ENCODE measurements at regions not wholly inside any gene's neighbourhood (a gene's known extent, or its start where the extent isn't known, plus 50 kb on each side); places are given as distances from the start of the nearest gene placed in this dataset.

DNA sequence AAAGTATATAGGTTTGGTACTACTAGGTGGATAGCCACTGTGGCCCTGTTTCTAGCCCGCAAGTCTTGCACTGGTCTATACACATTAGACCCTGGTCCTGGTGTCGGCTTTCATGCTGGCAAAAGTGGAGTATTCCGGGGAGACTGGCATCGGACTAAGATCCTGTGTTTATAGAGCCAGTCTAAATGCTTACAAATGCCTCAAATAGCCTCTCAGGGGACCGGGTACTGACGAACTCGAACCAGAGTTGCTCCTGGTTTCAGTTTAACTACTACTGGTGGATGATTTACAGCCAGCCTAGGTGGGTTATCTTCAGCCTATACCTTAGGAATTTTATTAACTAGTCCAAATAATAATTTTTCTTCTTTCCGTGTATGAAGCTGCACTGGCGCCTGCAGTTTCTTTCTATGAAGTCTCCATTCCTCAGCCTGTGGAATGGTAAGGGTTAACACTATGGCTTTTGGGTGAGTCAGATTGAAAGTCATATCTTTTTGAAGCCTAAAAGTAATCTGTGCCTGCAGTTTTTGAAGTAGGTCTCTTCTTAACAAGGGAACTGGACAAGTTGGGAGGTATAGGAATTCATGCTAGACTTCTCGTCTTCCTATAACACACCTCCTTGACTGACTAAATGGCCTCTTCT lies 51.3 kb downstream of the OR10H4 start:
- no peak for DNase-seq

DNA sequence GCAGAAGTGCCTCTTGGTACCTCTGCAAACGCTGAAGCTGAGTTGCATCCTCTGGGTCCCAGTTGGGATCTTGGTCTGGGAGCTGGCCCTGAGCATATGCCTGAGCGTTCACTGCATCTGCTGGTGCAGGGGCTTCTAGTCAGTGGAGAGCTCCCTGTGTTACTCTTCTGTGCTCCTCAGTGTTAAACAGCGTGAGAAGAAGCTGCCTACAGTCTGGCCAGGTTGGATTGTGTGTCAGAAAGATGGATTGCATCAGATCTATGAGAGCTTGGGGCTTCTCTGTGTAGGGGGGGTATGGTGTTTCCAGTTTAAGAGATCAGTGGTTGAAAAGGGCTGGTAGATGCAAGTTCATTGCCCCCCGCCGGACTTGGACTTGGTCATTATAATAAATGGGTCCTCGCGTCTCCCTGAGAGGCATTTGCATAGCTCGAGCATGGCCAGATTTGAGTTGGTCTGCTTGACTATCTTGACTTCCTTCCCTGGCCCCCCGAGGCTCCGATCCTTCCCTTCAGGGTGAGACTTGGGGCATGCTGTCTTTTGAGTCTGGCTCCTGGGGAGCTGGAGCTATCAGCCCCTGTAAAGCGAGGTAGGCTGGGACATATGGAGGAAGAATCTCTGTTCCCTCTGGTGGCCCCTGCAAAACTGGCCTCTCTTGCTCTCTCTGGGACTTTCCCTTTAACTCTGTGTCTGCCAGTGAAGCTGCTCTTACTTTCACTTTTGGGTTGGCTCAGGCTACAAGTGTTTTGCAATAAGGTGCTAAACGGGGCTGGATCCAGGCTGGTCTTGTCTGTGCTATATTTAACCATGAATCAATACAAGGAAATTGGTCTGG lies 52.9 kb downstream of the OR10H4 start:
- no peak for DNase-seq

DNA sequence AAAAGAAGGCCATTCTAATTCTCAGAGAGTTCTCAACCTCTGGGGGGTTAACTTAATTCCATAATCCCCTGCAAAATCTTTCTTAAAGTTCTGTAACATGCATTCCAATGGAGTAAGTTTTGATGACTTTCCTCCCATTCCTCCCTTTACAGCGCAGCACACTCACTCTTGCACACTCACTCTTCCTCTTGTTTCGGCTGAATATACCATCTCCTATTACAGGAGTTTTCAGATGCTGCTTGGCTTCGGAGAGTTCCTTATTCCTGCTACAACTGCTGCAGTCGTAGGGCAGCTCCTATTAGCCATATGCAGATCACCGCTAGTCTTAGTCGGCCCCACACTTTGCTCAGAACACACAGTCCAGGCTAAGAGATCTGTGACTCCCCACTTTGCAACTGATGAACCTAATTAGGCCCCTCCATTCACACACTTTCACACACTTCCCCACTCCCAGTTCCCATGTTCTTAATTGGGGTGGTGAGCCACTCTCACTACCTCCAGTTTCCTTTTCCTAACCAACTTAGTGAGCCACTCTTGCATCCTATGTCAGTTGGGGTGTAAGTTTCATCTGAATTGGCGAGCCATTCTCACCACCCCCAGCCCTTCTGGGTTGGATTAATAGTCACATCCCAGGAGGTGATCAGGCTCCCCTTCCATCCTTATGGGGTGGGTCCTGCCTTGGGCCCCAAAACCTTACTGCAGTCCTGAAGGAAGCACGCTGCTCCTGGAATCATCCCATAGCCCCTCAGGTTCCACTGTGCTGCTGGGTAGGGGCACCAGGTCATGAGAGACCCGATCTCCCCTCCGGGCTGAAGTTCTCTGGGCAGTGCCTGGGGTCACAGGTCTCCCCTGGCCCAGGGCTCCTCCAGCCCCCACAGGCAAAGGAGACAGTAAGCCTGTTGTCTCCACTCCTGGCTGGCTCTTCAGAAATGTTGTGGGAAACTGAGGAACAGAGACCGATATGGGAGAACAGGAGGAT lies 53.9 kb downstream of the OR10H4 start:
- no peak for DNase-seq

DNA sequence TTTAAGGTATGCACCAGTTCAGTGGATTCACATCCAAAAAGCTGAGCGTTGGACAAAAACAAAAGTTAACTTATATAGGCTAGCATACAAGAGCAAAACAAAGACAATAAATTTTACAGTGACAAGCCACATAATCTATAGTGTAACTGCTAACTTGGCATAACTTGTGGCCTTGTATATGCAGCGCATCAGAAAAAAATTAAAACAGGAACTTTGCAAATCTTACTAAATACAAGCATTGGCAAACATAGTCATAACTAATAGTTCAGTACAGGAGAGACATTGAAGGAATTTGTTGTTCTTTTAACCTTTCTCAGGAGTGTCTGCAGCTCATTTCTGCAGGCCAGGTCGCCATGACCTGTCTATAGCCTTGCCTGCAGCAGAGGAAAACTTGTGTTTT lies 54.6 kb downstream of the OR10H4 start:
- DNase-seq, result no peak

DNA sequence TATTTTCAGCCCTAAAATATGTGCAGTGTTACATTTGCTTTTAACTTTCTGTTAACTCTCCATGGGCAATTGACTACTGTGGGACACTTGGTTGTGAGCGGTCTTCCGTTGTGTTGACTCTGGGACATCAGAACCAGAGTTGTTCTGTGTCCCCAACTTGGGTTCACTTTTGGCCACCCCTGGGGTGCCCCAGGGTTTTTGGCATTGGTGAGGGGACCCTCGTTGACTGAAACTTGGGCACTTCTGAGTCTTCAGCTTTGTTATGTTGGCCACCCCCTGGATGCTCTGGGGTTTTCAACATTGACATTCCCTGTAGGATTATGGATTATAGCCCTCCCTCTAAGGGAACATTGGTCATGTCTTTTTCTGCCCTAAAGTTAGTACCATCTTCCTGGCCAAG lies 57.1 kb downstream of the OR10H4 start:
- DNase-seq, result no peak

DNA sequence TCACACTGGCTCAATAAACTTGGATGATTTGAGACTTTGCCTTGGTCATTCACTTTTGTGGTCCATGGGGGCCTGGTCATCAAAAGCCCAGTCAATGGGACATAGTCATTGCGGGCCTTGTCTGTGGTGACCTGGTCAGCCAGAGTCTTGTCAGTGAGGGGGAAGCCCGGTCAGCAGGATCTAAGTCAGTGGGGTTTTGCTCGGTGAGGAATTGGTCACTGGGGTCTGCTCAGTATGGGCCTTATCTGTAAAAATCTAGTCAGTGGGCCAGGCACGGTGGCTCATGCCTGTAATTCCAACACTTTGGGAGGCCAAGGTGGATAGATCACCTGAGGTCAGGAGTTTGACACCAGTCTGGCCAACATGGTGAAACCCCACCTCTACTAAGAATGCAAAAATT lies 63.7 kb upstream of the TPM4 start:
- DNase-seq, result no peak

DNA sequence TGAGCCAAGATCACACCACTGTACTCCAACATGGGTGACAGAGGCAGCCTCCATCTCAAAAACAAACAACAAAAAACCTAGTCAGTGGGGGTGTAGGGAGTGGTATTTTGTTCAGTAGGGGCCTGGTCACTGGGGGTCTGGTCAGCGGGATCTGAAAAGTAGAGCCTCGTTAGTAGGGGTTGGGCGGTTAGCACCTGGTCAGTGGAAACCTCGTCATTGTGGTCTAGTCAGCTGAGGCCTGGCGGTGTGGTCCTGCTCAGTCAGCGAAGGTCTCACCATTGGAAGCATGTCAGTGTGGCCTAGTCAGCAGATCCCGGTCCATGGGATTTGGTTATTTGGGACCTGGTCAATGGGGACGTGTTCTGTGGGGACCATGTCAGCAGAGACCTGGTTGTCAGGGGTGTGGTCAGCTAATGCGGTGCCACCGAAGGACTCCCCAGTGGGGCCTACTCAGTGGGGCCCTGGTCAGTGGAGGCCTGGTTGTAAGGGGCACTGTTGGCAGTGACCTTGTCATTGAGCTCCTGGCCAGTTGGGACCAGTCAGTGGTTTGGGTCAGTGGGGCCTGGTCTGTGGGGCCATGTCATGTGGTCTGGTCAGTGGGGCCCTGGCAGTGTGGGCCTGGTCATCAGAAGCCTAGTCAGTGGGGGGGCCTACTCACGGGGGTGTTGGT lies 63.0 kb upstream of the TPM4 start:
- no peak for DNase-seq

DNA sequence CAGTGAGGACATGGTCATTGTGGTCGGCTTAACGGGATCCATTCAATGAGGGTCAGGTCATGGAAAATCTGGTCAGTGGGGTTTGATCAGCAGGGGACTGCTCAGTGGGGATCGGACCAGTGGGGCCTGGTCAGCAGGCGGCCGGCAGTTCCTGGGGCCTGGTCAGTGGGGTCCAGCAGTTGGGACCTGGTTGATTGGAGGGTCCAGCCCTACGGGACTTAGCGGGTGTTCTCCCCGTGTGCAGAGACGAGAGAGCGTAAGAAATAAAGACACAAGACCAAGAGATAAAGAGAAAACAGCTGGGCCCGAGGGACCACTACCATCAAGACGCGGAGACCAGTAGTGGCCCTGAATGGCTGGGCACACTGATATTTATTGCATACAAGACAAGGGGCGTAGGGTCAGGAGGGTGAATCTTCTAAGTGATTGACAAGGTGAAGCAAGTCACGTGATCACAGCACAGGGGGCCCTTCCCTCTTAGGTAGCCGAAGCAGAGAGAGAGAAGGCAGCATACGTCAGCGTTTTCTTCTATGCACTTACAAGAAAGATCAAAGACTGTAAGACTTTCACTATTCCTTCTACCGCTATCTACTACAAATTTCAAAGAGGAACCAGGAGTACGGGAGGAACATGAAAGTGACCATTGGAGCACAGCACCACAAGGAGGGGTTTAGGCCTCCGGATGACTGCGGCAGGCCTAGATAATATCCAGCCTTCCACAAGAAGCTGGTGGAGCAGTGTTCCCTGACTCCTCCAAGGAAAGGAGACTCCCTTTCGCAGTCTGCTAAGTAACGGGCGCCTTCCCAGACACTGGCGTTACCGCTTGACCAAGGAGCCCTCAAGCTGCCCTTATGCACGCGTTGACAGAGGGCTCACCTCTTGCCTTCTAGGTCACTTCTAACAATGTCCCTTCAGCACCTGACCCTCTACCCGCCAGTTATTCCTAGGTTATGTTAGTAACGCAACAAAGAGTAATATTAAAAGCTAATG lies 62.1 kb upstream of the TPM4 start:
- no peak for DNase-seq

DNA sequence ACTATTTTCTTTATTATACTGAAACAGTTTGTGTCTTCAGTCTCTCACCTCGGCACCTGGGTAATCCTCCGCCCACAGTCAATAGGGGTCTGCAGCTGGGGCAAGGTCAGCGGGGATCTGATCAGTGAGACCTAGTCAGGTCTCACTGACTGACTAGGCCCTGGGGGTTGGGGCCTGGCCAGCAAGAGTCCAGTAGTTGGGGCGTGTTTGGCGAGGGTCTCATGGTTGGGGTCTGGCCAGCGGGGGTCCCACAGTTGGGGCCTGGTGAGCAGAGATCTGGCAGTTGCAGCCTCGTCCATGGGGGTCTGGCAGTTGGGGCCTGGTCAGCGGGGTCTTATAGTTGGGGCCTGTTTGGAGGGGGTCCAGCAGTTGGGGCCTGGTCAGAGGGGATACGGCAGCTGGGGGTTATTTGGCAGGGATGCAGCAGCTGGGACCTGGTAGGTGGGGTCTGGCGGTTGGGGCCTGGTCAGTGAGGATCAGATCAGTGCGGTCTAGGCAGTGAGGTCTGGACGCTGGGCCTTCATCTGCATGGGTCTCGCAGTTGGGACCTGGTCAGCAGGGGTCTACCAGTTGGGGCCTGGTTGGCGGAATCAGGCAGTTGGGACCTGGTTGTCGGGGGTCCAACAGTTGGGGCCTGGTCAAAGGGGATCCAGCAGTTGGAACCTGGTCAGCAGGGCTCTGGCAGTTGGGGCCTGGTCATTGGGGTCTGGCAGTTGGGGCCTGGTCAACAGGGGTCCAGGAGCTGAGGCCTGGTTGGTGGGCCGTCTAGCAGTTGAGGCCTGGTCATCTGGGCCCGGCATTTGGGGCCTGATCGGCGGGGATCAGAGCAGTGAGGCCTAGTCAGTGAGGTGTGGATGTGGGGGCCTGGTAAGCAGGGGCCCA lies 61.1 kb upstream of the TPM4 start:
- DNase-seq, result no peak

DNA sequence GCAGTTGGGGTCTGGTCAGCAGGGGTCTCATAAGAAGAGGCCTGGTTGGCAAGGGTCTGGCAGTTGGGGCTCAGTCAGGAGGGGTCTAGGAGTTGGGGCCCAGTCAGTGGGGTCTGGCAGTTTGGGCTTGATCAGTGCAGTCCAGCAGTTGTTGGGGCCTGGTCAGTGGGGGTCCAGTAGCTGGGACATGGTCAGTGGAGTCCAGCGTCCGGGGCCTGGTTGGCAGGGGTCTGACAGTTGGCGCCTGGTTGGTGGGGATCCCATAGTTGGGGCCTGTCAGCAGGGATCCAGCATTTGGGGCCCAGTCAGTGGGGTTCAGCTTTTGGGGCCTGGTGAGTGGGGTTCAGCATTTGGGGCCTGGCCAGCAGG lies 60.5 kb upstream of the TPM4 start:
- peak; percentile 3 for DNase-seq

DNA sequence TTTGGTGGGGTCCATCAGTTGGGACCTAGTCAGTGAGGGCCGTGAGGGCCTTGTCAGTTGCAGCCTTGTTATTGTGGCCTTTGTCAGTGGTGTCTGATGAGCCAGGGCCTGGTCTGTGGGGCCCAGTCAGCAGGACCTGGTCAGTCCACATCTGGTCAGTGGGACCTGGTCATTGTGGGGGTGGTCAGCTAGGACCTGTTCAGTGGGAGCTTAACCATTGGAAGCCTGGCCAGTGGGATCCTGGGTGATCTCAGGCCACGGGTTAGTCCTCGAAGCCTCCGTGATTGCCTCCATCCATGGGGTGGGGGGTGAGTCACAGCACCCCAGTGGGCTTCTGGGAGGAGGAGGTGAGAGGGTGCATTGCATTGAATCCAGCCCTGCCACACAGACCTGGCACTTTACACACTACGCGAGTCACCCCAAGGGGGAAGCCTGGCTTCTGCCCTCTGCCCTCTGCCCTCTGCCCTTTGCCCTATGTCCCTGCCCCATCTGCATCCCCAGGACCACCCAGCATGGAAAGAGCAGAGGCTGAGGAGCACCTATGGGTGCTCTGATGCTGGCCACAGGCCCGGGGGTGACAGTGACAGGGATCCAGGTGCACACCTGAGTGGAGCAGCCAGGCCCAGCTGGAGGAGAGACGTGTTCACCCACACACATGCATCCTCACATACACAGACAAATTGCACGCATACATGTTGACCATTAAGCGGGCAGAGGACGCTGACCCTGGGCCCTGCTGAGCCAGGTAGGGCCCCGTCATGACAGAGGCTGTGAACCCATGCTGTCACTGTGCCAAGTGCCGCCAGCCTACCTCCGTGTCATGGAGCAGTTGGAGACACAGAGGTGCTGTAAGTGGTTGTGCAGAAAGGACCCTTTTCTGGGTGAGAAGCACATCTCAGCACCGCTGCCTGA lies 59.8 kb upstream of the TPM4 start:
- DNase-seq, result peak; percentile 6

DNA sequence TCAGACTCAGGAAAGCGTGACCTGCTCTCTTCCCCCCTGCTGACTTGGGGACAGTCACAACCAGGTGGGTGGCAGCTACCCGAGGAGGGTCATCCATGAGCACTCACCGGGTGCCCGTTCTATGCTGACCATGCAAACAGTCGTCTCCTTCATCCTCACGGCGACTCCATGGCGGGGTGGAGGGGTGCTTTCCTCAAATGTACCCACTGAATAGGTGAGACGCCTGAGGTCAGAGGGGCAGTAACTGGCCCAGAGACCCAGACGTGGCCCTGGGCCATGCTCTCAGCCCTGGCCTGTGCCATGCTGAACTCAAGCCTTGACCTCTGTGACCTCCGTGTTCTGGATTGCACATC lies 59.2 kb upstream of the TPM4 start:
- DNase-seq, result peak; percentile 3

DNA sequence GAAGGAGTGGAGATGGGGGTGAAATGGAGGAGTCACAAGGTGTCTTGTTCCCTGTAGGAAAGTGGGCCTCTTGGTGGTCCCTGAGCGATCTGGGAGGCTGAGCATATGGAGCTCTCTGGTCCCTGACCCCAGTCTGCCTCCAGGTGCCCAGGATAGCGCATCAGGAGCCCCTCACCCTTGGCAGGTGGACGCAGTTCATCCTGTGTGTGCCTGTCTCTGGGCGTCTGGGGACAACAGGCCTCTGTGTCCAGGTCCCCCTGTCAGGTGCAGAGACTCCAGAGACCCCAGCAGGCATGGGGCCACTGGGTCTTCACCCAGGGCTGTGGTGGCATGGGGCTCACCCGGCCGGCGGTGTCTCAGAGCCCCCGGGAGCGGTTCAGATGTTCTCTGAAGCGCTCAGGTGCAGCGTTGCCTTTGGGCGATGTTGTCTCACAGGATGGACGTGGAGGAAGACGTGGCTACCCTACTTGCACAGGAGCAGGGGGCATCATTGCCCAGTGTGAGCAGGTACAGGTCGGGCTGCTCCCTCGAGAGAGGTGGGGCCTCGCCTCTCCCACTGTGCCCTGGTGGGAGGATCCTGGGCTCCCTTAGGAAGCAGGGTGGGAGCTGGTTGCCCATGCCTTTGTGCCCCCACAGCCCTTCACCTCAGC lies 58.1 kb upstream of the TPM4 start:
- DNase-seq, result no peak

DNA sequence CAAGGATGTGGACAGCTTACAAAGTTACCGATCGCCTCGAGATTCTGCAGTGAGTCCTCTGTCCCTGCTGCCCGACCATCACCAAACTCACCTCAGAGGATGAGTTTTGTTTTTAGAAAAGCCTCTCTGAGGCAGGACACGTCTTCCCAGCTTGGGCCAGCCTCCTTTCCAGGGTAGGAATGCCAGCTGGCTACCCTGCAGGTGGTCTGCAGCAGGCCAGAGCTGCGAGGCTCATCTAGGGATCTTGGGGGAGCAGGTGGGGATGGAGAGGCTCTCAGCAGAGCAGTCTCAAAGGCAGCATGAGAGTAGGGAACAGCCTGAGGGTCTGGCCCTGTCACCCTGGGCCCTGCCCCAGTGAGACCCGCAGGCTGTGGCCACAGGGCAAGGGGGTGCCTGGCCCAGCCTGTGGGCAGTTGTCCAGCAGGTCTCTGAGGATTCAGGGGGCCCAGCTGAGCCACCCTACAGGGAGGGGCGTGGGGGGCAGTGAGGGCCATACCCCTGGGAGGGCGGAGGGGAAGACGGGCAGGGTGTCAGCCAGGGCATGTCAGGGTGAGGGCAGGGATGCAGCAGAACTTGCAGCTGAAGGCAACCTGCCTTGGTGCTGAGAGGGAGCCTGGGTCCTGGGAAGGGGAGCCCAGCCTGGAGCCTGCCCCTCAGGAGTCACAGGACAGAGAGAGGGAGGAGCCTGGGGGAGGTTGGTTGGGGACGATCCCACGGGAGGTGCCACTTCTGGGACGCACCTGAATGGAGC lies 57.3 kb upstream of the TPM4 start:
- no peak for DNase-seq

DNA sequence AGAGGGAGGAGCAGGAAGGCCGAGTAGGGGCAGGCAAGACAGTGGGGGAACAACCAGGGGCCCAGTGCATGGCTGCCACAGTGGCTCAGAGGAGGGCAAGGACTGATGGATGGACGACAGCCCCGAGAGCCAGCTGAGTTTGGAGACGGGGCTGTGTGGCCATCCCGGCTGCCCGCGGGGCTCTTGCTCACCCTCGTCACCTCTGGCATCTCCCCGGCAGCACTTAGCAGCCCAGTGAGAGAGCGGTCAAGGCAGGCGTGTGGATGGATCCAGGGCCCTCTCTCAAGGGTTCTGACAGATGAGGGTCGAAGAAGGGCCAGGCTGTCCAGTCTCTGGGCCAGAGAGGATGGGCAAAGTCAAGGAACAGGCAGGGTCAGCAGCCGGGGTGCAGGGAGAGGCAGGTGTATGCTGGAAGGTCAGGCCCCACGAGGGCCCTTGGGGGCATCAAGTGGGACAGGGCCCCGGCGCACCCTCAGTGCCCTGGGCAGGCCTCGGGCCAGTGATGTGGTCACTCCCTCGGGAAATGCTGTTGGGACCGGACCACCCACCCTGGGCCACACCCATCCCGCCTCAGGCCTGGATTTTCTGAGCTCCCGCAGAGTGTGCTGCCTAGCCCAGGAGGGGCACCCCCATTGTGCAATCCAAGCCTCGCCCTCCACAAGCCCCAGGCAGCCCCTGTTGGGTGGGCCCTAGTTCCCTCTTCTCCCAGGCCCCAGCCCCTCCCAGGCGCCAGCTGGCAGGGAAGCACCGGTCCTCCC lies 56.4 kb upstream of the TPM4 start:
- DNase-seq, result no peak

DNA sequence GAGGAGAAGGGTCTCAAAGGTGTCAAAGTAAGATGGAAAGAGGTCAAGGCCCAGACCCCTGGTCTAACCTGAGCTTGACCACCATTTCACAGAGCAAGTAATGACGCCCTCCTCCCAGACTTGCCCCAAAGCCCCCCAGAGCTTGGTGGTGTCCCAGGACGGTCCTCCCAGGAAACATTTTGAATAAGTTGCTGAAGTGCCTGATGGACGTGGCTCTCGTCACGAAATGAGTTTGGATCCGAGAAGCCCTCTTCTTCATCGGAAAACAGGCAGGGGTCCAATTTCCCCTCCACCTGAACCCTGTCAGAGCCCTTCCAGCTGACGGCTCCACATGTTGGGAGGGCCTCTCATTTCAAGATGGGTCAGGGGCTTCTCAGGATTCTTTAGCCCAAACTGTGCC lies 54.5 kb upstream of the TPM4 start:
- no peak for DNase-seq

DNA sequence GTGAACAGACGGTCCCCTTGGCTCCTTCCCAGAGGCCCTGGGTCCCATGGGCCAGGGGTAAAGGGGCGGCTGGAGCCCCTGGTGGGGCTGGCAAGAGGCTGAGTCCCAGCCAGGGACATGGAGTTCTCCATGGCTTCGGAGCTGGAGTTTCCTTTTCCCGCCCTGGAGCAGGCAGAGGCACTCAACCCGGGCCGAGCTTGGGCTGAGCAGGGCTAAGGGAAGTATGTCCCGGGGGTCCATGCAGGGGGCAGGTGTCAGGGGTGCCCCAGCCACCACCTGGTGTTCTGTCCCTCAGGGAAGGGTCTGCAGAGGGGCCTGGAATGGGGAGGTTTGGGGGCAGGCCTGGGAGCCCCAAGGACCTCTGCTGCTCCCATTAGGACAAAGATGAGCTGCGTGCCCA lies 54.0 kb upstream of the TPM4 start:
- DNase-seq, result no peak

DNA sequence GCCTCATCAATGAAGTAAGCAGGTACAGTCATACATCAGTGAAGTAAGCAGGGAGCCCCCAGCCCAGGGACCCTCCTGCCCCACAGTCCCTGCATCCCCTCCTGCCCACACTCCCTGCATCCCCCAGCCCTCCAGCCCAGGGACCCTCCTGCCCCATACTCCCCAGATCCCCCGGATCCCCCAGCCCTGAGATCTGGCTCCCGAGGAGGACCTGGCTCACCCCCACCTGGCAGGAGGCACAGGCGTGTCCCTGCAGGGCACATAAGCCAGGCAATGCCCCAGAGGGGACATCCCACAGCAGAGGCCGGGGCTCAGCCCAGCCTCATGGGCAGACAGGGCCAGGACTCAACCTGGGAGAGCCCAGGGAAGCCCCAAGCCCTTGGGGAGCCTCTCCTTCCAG lies 53.6 kb upstream of the TPM4 start:
- no peak for DNase-seq
